Mesothelial cell of epicardium (in vitro differentiated cells): ENCODE measurements at regions not wholly inside any gene's neighbourhood (a gene's known extent, or its start where the extent isn't known, plus 50 kb on each side); places are given as distances from the start of the nearest gene placed in this dataset.

ENCODE experiments used
- DNase-seq, 2 experiments: peaks; one replicate each; pipeline ENCODE4 v3.0.0; 2021; ENCODE audit warnings: low spot score in 2 of 2; ENCODE audit not compliant: unreplicated experiment in 2 of 2
- H3K27ac Mint-ChIP-seq: 2 replicates; pipeline ENCODE4 v1.8.0; 2021; ENCODE audit warnings: mixed read lengths
- H3K27me3 Mint-ChIP-seq: 2 replicates; pipeline ENCODE4 v1.8.0; 2021; ENCODE audit warnings: low read depth, mixed read lengths
- H3K36me3 Mint-ChIP-seq: 2 replicates; pipeline ENCODE4 v1.8.0; 2021; ENCODE audit warnings: mixed read lengths
- H3K4me1 Mint-ChIP-seq: 2 replicates; pipeline ENCODE4 v1.8.0; 2021; ENCODE audit warnings: mixed read lengths
- H3K4me3 Mint-ChIP-seq: 2 replicates; pipeline ENCODE4 v1.8.0; 2021; ENCODE audit warnings: mild to moderate bottlenecking, moderate library complexity, mixed read lengths
- H3K9me3 Mint-ChIP-seq: 2 replicates; pipeline ENCODE4 v1.8.0; 2021; ENCODE audit warnings: mixed read lengths
- TF ChIP-seq, protein P1 (sequence below): fragments of 200-600 bp; sonication (generic); IDR thresholded peaks from one replicate; pipeline ENCODE4 v1.5.0; 2021; ENCODE audit warnings: antibody characterized with exemption; ENCODE audit not compliant: unreplicated experiment

DNA sequence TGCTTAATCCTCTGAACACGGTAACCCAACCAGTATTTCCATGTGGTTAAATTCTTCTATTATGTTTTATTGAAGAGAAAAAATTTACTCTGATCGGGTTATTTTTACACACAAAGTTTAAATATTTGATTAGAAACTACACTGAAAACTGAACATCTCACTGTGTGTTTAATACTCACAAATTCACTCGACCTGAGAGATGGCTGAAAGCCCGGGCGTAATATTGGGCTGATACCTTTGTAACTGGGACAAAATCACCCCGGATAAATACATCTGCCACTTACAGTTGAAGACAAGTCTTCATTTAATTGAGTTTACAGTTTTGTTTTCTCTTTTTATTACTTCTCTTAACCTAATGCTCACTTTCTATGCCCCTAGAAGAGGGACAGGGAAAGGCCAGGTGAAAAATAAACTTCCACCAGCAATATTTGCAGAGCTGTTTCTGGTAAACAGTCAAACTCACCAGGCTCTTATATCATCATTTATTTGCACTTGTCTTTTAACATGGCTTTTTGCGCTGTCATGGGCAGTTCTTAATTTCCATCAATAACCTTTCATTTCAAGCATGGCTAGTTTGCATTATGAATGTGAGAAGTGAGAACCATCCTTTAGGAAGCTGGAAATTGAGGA, 145.6 kb upstream of the TMCO5A start:
- no peaks in the 10 kb centered on the region for H3K27me3 Mint-ChIP-seq
- DNase-seq = no peak
- H3K27ac Mint-ChIP-seq = no peak overlapping the region
- no peaks in the 10 kb centered on the region for H3K9me3 Mint-ChIP-seq
- H3K4me3 Mint-ChIP-seq = no peak overlapping the region
- TF ChIP-seq, protein P1, sequence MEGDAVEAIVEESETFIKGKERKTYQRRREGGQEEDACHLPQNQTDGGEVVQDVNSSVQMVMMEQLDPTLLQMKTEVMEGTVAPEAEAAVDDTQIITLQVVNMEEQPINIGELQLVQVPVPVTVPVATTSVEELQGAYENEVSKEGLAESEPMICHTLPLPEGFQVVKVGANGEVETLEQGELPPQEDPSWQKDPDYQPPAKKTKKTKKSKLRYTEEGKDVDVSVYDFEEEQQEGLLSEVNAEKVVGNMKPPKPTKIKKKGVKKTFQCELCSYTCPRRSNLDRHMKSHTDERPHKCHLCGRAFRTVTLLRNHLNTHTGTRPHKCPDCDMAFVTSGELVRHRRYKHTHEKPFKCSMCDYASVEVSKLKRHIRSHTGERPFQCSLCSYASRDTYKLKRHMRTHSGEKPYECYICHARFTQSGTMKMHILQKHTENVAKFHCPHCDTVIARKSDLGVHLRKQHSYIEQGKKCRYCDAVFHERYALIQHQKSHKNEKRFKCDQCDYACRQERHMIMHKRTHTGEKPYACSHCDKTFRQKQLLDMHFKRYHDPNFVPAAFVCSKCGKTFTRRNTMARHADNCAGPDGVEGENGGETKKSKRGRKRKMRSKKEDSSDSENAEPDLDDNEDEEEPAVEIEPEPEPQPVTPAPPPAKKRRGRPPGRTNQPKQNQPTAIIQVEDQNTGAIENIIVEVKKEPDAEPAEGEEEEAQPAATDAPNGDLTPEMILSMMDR = no peak
- no peaks in the 10 kb centered on the region for H3K4me1 Mint-ChIP-seq
- no peaks in the 10 kb centered on the region for H3K36me3 Mint-ChIP-seq

DNA sequence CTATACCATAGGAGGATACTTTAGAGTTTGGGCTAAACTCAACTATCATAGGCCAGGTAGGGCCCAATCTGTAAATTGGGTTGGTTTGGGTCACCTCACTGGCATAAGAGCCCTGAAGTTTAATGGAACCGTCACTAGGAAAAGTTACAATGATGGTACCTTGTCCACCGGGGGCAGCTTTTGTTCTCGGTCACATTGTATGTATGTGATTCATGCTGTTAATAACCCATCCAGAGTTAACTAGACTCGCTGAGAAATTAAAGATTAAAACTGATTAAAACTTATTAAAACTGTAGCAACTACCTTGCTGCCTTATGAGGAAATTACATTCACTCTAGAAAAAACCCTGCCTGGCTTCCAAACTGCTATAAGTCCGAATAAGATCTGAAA, 145.0 kb upstream of the TMCO5A start:
- Mint-ChIP-seq H3K4me1 (no peaks in the 10 kb centered on the region), H3K9me3 (no peaks in the 10 kb centered on the region), H3K36me3 (no peaks in the 10 kb centered on the region), H3K27ac (no peak overlapping the region), H3K27me3 (no peaks in the 10 kb centered on the region), H3K4me3 (no peak overlapping the region)
- TF ChIP-seq, protein P1 = no peak
- DNase-seq = no peak

DNA sequence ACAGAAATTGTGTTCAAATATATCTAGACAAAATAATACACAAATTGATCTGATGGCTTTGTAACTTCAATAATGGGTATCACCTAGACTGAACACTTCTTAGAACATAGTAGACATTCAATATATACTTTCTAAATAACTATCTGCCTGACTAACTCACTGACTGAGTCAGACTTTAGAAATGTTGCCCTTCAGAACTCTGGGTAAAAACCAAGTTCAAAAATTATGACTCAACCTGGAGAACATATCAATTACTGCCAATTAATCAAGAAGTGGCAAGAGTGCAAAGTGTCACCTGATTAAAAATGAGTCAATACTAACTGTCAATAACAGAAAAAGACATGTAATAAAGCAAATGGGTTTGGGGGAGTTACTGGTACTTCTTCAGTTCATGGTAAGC, 144.6 kb upstream of the TMCO5A start:
- no peak for DNase-seq
- Mint-ChIP-seq H3K4me3 (no peak overlapping the region), H3K9me3 (no peaks in the 10 kb centered on the region), H3K27ac (no peak overlapping the region), H3K36me3 (no peaks in the 10 kb centered on the region), H3K4me1 (no peaks in the 10 kb centered on the region), H3K27me3 (no peaks in the 10 kb centered on the region)
- TF ChIP-seq, protein P1 = no peak

DNA sequence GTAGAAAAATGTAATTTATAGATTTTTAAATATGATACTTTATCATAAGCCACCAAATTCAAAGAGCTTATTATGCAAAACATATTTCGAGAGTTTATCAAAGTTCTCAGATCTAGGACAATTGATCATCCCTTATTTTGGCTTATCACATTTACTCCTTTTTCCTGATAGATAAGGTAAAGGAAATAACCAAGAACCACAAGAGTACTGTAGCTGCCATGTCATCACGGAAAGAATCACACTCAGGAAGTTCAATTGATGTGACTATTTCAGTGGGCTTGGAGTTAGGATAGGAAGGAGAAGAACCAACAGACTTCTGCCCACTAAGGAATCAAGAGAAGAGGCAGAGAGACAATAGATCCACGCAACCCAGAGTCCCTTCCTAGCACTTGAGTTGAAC, 142.7 kb upstream of the TMCO5A start:
- Mint-ChIP-seq H3K4me3 (no peak overlapping the region), H3K36me3 (no peaks in the 10 kb centered on the region), H3K27ac (no peak overlapping the region), H3K9me3 (no peaks in the 10 kb centered on the region), H3K27me3 (peaks cover 1% of the 10 kb centered on the region), H3K4me1 (peaks cover 7% of the 10 kb centered on the region)
- DNase-seq = no peak
- TF ChIP-seq, protein P1 = no peak

DNA sequence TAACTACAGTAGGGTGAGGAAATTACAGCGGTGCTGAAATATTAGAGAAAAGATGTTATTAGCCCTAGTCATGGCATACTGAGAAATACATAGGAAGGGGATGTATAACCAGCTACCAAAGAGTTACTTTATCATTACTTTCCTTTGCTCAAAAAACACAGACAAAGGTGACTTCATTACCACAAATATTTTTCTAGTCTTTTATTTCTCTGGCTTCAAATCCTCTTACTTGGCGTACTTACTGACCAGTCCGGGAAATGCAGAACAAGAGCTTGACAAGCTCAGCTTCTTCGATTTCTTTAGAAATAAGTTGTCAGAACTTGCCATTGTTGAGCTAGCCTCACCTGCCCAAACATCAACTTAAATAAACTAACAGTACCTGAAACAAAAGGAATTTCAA, 142.1 kb upstream of the TMCO5A start:
- Mint-ChIP-seq H3K27me3 (peaks cover 1% of the 10 kb centered on the region), H3K27ac (no peak overlapping the region), H3K4me3 (no peak overlapping the region), H3K36me3 (no peaks in the 10 kb centered on the region), H3K9me3 (no peaks in the 10 kb centered on the region), H3K4me1 (peaks cover 7% of the 10 kb centered on the region)
- TF ChIP-seq, protein P1 = no peak
- no peak for DNase-seq

DNA sequence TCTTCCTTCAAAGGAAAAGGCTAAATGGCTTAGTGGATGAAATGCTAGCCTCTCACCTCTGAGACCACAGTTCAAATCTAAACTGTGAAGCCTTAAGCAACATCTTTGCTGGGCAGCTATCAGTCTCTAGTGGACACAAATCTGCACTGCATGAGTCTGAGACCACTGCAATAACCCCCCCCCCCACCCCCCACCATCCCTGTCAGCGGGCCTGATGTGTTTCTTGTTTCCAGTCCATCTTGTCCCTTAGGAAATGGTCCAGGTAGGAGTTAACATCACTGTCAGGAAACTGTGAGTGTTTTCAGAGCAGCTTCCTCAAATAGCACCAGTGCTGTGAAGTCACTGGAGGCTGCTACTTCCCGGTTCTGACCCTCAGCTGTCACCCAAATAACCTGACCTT, 140.6 kb upstream of the TMCO5A start:
- no peak for DNase-seq
- Mint-ChIP-seq H3K4me3 (no peak overlapping the region), H3K9me3 (peaks cover 5% of the 10 kb centered on the region), H3K4me1 (peaks cover 7% of the 10 kb centered on the region), H3K27ac (no peak overlapping the region), H3K36me3 (no peaks in the 10 kb centered on the region), H3K27me3 (peaks cover 1% of the 10 kb centered on the region)
- TF ChIP-seq, protein P1 = no peak
